GM18519 (cell line): ENCODE measurements at regions not wholly inside any gene's neighbourhood (a gene's known extent, or its start where the extent isn't known, plus 50 kb on each side); places are given as distances from the start of the nearest gene placed in this dataset.

Source experiments
- ATAC-seq: cut with Tn5 transposase; IDR thresholded peaks from one replicate; pipeline ENCODE4 v1.9.1; 2021; ENCODE audit warnings: mild to moderate bottlenecking, moderate library complexity; ENCODE audit not compliant: unreplicated experiment, low FRiP score

- no peak for ATAC-seq
Observed at GRCh38 chr3:193754719-193755118, 161.7 kb downstream of the OPA1 start.

GRCh38 chr3:193756536-193756935, 163.5 kb downstream of the OPA1 start:
- no peak for ATAC-seq

GRCh38 chr3:193757457-193757856, 164.4 kb downstream of the OPA1 start:
- ATAC-seq: no peak

- ATAC-seq: no peak
Observed at GRCh38 chr3:193761969-193762368, 169.0 kb downstream of the OPA1 start.

DNA sequence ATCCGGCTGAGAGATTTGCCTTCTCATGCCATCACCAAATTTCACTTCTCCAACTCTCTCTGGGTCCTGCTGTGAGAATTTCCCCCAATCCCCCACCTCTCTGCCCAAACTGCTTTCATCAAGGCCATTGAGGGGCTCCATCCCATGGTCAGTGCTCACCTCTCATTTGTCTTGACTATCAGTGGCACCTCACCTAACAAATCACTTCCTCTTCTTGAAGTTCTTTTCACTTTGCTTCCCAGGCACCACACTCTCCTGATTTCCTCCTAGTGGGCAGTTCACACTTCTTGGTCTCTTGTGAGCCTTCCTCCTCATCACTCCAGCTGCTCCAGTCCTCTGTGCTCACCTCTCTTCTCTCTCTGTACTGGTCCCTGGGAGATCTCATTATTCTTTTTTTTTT, 169.6 kb downstream of the OPA1 start:
- ATAC-seq: no peak

- no peak for ATAC-seq
Observed at GRCh38 chr3:193764959-193765358, 172.0 kb downstream of the OPA1 start.

DNA sequence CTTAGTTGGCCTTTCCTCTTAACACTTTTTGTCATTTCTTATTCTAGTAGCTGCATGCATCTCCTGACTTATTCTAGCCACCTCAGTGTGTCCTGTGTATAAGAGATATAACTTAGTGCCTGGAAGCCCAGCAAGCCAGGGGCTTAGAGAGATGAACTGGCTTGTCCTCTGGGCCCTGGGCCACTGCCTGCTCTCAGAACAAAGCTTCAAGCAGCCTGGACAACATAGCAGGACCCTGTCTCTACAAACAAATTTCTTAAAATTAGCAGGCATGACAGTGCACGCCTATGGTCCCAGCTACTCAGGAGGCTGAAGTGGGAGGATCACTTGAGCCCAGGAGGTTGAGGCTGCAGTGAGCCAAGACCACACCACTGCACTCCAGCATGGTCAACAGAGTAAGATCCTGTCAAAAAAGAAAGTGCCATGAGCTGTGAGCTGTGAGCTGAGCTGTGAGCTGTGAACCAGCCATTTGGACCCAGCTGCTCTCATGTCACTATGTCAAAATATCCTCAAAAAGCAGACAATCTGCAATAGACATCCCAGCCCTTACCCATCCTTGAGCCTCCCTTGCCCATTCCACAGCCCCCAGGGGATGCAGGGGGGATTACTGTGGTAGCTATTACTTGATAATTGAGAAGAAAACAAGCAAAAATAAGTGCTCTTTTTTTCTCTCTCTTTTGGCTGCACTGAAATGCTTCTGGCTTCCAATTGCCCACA, 174.5 kb downstream of the OPA1 start:
- no peak for ATAC-seq

GRCh38 chr3:193768070-193768394, 175.0 kb downstream of the OPA1 start:
- ATAC-seq: no peak

GRCh38 chr3:193769437-193769836, 176.4 kb downstream of the OPA1 start:
- no peak for ATAC-seq

DNA sequence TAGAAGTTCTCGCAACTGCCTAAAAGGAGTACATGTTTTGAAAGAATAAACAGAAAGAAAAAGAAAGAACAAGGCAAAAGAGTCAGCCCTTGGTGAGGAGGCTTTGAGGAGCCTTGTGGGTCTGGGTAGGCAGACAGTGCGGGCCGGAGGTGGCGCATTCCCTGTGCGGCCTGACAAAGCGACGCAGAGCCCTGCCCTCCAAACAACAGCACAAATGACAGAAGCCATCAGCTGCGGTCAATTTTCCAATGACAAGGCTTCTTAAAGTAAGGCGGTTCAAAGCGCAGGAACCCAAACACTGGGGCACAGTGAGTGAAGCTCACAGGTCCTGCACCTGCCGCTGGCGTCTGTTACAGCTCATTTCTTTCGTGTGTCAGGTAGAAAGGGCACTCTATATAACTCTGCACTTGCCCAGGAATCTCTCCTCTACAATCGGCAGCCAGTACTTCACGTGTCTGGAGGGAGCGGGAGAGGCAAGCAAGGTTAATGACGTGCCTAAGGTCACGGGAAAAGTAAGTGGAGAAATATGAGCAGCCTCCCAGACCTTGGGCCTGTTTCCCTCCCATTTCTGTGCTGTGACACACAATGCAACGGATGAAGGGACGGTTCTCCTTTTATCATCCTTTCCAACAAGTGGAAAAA, 178.1 kb downstream of the OPA1 start:
- no peak for ATAC-seq

DNA sequence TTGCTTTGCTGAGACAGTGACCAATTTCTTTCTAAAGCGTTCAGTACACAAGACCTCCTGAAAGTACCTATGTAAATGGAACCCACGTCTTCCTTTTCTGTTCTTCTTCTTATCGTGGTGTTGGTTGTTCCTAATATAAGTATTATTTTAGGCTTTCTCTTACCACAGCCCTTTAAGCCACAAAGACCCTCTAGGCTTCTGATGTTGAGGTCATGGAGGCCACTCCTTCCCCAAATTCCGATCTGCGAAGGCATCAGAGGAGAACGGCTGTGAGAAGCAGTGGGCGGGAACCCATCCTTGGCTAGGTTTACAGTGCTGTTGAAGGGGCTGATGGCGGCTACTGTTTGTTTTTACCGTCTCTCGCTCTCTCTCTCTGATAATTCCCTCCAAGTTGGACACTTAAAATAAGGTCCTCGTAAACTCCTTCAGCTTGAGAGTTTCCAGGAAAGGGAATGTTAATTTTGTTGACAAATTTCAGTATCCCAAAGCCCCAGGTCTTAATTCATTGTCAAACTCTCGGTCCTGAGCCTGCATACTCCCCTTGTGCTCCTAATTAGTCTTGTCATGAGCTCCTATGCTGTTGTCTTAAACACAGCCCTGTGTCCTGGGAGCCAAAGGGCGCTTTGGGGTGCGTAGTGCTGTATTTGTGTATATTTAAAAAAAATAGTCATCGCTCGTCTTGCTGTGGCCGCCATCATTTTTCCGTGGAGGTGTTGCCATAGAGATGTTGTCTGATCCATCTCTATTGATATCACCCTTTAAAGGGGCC, 178.8 kb downstream of the OPA1 start:
- no peak for ATAC-seq

DNA sequence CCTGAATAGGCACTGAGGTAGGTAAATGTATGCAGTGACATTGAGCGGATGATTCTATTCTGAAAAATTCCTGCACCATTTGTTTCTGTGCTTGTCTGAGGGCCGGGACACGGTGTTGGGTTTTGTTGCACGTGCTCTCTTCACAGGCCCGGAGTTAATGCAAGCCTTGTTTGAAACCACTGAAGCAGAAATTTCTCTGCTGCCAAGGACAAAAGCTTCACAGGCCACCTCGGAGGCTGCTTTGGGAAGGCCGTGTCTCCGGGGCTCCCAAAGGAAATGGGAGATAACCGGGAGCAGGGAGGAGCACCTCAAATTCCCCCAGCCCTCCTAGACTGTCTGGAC, 179.4 kb downstream of the OPA1 start:
- ATAC-seq: no peak

- ATAC-seq: no peak
Observed at GRCh38 chr3:193773266-193774220, 180.5 kb downstream of the OPA1 start.

GRCh38 chr3:193774272-193774915, 181.4 kb downstream of the OPA1 start:
- ATAC-seq: no peak

DNA sequence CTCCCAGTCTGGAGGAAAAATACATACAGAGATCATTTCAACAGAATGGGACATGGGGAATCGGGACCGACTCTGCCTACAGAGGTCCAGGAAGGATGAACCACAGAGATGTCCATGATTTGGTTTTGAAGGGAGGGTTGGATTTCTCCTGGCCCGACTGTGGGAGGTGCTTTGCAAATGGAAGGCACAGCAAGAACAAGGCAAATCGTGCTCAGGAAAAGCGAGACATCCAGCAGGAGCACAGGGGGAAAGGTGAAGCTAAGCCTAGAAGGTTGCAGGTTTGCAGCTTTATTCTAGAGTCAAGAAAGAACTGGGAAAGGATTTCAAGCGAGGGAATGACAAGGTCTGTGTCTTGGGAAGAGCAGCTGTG, 181.9 kb downstream of the OPA1 start:
- ATAC-seq: no peak

GRCh38 chr3:193775421-193776077, 182.5 kb downstream of the OPA1 start:
- ATAC-seq: no peak

DNA sequence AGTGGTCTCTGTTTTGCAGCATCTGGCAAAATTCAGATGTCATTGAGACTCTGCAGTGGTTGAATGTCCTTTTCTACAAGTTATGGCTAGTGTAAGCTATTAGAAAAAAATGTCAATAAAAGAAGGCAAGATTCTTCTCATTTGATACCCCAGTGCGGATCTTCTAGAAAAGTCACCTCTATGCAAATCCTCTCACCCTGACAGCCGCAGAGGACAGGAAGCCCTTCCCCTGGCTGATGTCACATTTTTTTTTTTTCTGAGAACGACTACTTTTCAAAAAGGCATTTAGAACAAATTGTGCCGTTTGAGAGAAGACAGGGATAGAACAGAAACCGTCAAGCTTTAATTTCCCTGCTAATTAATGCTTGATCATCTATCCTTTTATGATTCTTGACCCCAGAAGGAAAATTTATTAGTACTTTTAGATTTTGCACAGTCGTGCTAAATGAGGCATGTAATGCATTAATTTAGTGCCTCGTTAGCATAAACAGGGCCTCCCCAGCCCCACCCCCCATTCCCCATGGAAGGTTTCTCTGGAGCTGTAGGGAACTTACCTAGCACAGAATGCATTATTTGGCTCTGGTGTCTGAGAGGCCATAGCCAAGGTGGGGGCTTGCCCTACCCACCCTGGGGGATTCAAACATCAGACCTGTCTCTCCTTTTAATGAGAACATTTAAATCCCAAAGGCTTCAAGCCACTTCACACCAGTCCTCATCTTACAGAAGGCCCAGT, 183.8 kb downstream of the OPA1 start:
- no peak for ATAC-seq

- no peak for ATAC-seq
Observed at GRCh38 chr3:193777524-193777923, 184.5 kb downstream of the OPA1 start.

GRCh38 chr3:193778676-193779075, 185.7 kb downstream of the OPA1 start:
- no peak for ATAC-seq
